H9 (cell line): ENCODE measurements at regions not wholly inside any gene's neighbourhood (a gene's known extent, or its start where the extent isn't known, plus 50 kb on each side); places are given as distances from the start of the nearest gene placed in this dataset.

Experiments
- DNase-seq: peaks from one replicate; pipeline ENCODE4 v3.0.0-alpha.2; 2017
- H2AFZ ChIP-seq: one replicate; pipeline ENCODE4 v1.6.1; 2013; ENCODE audit warnings: mild to moderate bottlenecking, low read length, control low read depth, moderate library complexity
- H2AK5ac ChIP-seq: 2 replicates; pipeline ENCODE4 v1.6.1; 2013; ENCODE audit warnings: low read length, control low read depth, mixed read lengths; ENCODE audit not compliant: insufficient read length
- H2BK120ac ChIP-seq: one replicate; pipeline ENCODE4 v1.6.1; 2013; ENCODE audit warnings: low read depth, mild to moderate bottlenecking, low read length, control low read depth, inconsistent platforms; ENCODE audit not compliant: poor library complexity, severe bottlenecking
- H2BK12ac ChIP-seq: 2 replicates; pipeline ENCODE4 v1.6.1; 2013; ENCODE audit warnings: low read length, control low read depth, mixed read lengths, low read depth; ENCODE audit not compliant: insufficient read length
- H2BK15ac ChIP-seq: 2 replicates; pipeline ENCODE4 v1.6.1; 2013; ENCODE audit warnings: low read depth, low read length, control low read depth
- H2BK20ac ChIP-seq: one replicate; pipeline ENCODE4 v1.6.1; 2013; ENCODE audit warnings: low read depth, mild to moderate bottlenecking, low read length, control low read depth, inconsistent platforms; ENCODE audit not compliant: poor library complexity, severe bottlenecking
- H2BK5ac ChIP-seq: 2 replicates; pipeline ENCODE4 v1.6.1; 2013; ENCODE audit warnings: low read length, control low read depth, mixed read lengths; ENCODE audit not compliant: insufficient read length
- H3K14ac ChIP-seq: 2 replicates; pipeline ENCODE4 v1.6.1; 2013; ENCODE audit warnings: low read length, control low read depth; ENCODE audit not compliant: insufficient read depth
- H3K18ac ChIP-seq: 2 replicates; pipeline ENCODE4 v1.6.1; 2013; ENCODE audit warnings: low read depth, mild to moderate bottlenecking, mixed read lengths, low read length, control low read depth; ENCODE audit not compliant: insufficient read length
- H3K23ac ChIP-seq: 2 replicates; pipeline ENCODE4 v1.6.1; 2013; ENCODE audit warnings: low read length, control low read depth, mixed read lengths, low read depth; ENCODE audit not compliant: insufficient read length
- H3K23me2 ChIP-seq: 2 replicates; pipeline ENCODE4 v1.6.1; 2013; ENCODE audit warnings: low read depth, mild to moderate bottlenecking, mixed read lengths, low read length, control low read depth; ENCODE audit not compliant: insufficient read length, poor library complexity, severe bottlenecking
- H3K27ac ChIP-seq: 2 replicates; pipeline ENCODE4 v1.5.1; 2013; ENCODE audit warnings: low read length, control low read depth, mixed read lengths, low read depth; ENCODE audit not compliant: insufficient read length
- H3K27me3 ChIP-seq: 2 replicates; pipeline ENCODE4 v1.6.1; 2013; ENCODE audit warnings: low read length, control low read depth, inconsistent platforms; ENCODE audit not compliant: insufficient read depth
- H3K4ac ChIP-seq: 2 replicates; pipeline ENCODE4 v1.6.1; 2013; ENCODE audit warnings: low read depth, mild to moderate bottlenecking, control low read depth, inconsistent platforms, low read length, moderate library complexity
- H3K4me1 ChIP-seq: 2 replicates; pipeline ENCODE4 v1.6.1; 2013; ENCODE audit warnings: low read length, control low read depth, inconsistent platforms; ENCODE audit not compliant: insufficient read depth
- H3K4me2 ChIP-seq: 2 replicates; pipeline ENCODE4 v1.6.1; 2013; ENCODE audit warnings: low read length, control low read depth, mixed read lengths; ENCODE audit not compliant: insufficient read length, insufficient read depth
- H3K56ac ChIP-seq: 2 replicates; pipeline ENCODE4 v1.6.1; 2013; ENCODE audit warnings: low read depth, mild to moderate bottlenecking, mixed read lengths, low read length, control low read depth; ENCODE audit not compliant: insufficient read length
- H3K79me1 ChIP-seq: 2 replicates; pipeline ENCODE4 v1.6.1; 2013; ENCODE audit warnings: low read depth, mild to moderate bottlenecking, moderate library complexity, low read length, control low read depth, inconsistent platforms; ENCODE audit not compliant: insufficient read depth, poor library complexity, severe bottlenecking
- H3K79me2 ChIP-seq: 2 replicates; pipeline ENCODE4 v1.6.1; 2013; ENCODE audit warnings: low read length, control low read depth, inconsistent platforms; ENCODE audit not compliant: insufficient read depth
- H3K9ac ChIP-seq: 2 replicates; pipeline ENCODE4 v1.6.1; 2013; ENCODE audit warnings: low read length, control low read depth, mixed read lengths; ENCODE audit not compliant: insufficient read length; ENCODE audit errors: extremely low read depth
- H3K9me3 ChIP-seq: one replicate; pipeline ENCODE4 v1.6.1; 2013; ENCODE audit warnings: low read depth, low read length, inconsistent platforms; ENCODE audit not compliant: control insufficient read depth
- H3T11ph ChIP-seq: one replicate; pipeline ENCODE4 v1.6.1; 2013; ENCODE audit warnings: mild to moderate bottlenecking, low read length, control low read depth, inconsistent platforms
- H4K20me1 ChIP-seq: one replicate; pipeline ENCODE4 v1.6.1; 2013; ENCODE audit not compliant: control insufficient read depth, insufficient read length, insufficient read depth
- H4K5ac ChIP-seq: 2 replicates; pipeline ENCODE4 v1.6.1; 2013; ENCODE audit warnings: low read depth, mild to moderate bottlenecking, mixed read lengths, low read length, control low read depth; ENCODE audit not compliant: insufficient read length
- H4K8ac ChIP-seq: replicated peaks from 2 replicates; pipeline ENCODE4 v1.6.1; 2013; ENCODE audit warnings: low read length, control low read depth, mixed read lengths, low read depth; ENCODE audit not compliant: insufficient read length
- H4K91ac ChIP-seq: 2 replicates; pipeline ENCODE4 v1.6.1; 2013; ENCODE audit warnings: low read depth, mild to moderate bottlenecking, moderate library complexity, mixed read lengths, low read length, control low read depth; ENCODE audit not compliant: insufficient read length
- H3K27ac Mint-ChIP-seq, 3 experiments: 2 replicates in 2 of 3; 3 replicates in 1 of 3; pipeline ENCODE4 v1.8.0; 2020 to 2021; ENCODE audit warnings: mixed read lengths in 3 of 3, mild to moderate bottlenecking in 1 of 3, moderate library complexity in 1 of 3
- H3K27me3 Mint-ChIP-seq: 2 replicates; pipeline ENCODE4 v1.8.0; 2021; ENCODE audit warnings: low read depth, mild to moderate bottlenecking, moderate library complexity, mixed read lengths
- H3K36me3 Mint-ChIP-seq, 3 experiments: 2 replicates in 2 of 3; 3 replicates in 1 of 3; pipeline ENCODE4 v1.8.0; 2020 to 2021; ENCODE audit warnings: low read depth in 3 of 3, mixed read lengths in 3 of 3; ENCODE audit not compliant: insufficient read depth in 1 of 3
- H3K4me1 Mint-ChIP-seq, 2 experiments: 2 replicates each; pipeline ENCODE4 v1.8.0; 2020; ENCODE audit warnings: mixed read lengths in 2 of 2
- H3K4me3 Mint-ChIP-seq, 2 experiments: 2 replicates in 1 of 2; 3 replicates in 1 of 2; pipeline ENCODE4 v1.8.0; 2020 to 2021; ENCODE audit warnings: mild to moderate bottlenecking in 2 of 2, mixed read lengths in 2 of 2, moderate library complexity in 1 of 2
- H3K9me3 Mint-ChIP-seq, 2 experiments: 2 replicates in 1 of 2; 3 replicates in 1 of 2; pipeline ENCODE4 v1.8.0; 2020; ENCODE audit warnings: mild to moderate bottlenecking in 2 of 2, mixed read lengths in 2 of 2, moderate library complexity in 1 of 2
- WGBS: extraction: QIAGEN DNeasy Blood & Tissue Kit; methylation state at CpG from one replicate; pipeline ENCODE4 v1.1.7; 2013; ENCODE audit warnings: missing lambda C conversion rate, low lambda C conversion rate, mixed read lengths; ENCODE audit not compliant: insufficient read length; ENCODE audit errors: extremely low coverage; 5-methylcytosine and 5-hydroxymethylcytosine counted together
- TF ChIP-seq, protein P1 (sequence below): fragments of 200-600 bp; sonication (generic); conservative IDR thresholded peaks from 3 replicates; pipeline ENCODE4 v1.8.0; 2021; ENCODE audit warnings: antibody characterized with exemption, mild to moderate bottlenecking

- H3K27ac ChIP-seq = no peak overlapping the region
- H4K20me1 ChIP-seq = no peaks in the 10 kb centered on the region
- no peak overlapping the region for H4K8ac ChIP-seq
- H2AK5ac ChIP-seq = no peak overlapping the region
- H3K23ac ChIP-seq = no peak overlapping the region
- no peak overlapping the region for H3K9ac ChIP-seq
- H2BK12ac ChIP-seq = no peak overlapping the region
- no peaks in the 10 kb centered on the region for H3K36me3 Mint-ChIP-seq
- TF ChIP-seq, protein P1, sequence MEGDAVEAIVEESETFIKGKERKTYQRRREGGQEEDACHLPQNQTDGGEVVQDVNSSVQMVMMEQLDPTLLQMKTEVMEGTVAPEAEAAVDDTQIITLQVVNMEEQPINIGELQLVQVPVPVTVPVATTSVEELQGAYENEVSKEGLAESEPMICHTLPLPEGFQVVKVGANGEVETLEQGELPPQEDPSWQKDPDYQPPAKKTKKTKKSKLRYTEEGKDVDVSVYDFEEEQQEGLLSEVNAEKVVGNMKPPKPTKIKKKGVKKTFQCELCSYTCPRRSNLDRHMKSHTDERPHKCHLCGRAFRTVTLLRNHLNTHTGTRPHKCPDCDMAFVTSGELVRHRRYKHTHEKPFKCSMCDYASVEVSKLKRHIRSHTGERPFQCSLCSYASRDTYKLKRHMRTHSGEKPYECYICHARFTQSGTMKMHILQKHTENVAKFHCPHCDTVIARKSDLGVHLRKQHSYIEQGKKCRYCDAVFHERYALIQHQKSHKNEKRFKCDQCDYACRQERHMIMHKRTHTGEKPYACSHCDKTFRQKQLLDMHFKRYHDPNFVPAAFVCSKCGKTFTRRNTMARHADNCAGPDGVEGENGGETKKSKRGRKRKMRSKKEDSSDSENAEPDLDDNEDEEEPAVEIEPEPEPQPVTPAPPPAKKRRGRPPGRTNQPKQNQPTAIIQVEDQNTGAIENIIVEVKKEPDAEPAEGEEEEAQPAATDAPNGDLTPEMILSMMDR = no peak
- no peak for DNase-seq
- no peaks in the 10 kb centered on the region for H3K27me3 ChIP-seq
- H3K4ac ChIP-seq = no peak overlapping the region
- no peak overlapping the region for H3K27ac Mint-ChIP-seq
- H3K4me3 Mint-ChIP-seq = no peak overlapping the region
- no peaks in the 10 kb centered on the region for H3K23me2 ChIP-seq
- no peak overlapping the region for H2BK20ac ChIP-seq
- H3K4me1 Mint-ChIP-seq = peaks cover 8% of the 10 kb centered on the region in 2 experiments
- no peak overlapping the region for H4K91ac ChIP-seq
- no peak overlapping the region for H3K14ac ChIP-seq
- H2BK15ac ChIP-seq = no peak overlapping the region
- H3T11ph ChIP-seq = no peak overlapping the region
- no peak overlapping the region for H2BK120ac ChIP-seq
- no peaks in the 10 kb centered on the region; the same call in 1 of the 2 replicates for H3K4me1 ChIP-seq
- no peak overlapping the region for H2AFZ ChIP-seq
- no peaks in the 10 kb centered on the region for H3K79me2 ChIP-seq
- H4K5ac ChIP-seq = no peak overlapping the region
- no peaks in the 10 kb centered on the region for H3K9me3 Mint-ChIP-seq
- no peak overlapping the region for H3K56ac ChIP-seq
- H3K27me3 Mint-ChIP-seq = no peaks in the 10 kb centered on the region
- no peak overlapping the region for H3K4me2 ChIP-seq
- H3K79me1 ChIP-seq = no peaks in the 10 kb centered on the region
- WGBS = no CpG with 5 or more reads among the region's 3 CpGs
- no peaks in the 10 kb centered on the region for H3K9me3 ChIP-seq
- no peak overlapping the region for H2BK5ac ChIP-seq
- no peak overlapping the region for H3K18ac ChIP-seq
Measured at GRCh38 chr1:83769072-83769471, 229.9 kb downstream of the TTLL7 start.
